HG03097 (cell line): ENCODE measurements at regions not wholly inside any gene's neighbourhood (a gene's known extent, or its start where the extent isn't known, plus 50 kb on each side); places are given as distances from the start of the nearest gene placed in this dataset.
"Not testable (repeated sequence)": the region's sequence is repeated elsewhere in the genome, so short reads cannot be mapped to it uniquely, and the experiment has no call there.

ENCODE experiments used
- ATAC-seq: cut with Tn5 transposase; IDR thresholded peaks from one replicate; pipeline ENCODE4 v1.9.1; 2021; ENCODE audit not compliant: unreplicated experiment, low FRiP score

GRCh38 chr9:19660019-19660418 is 128.8 kb downstream of the SLC24A2 start:
- ATAC-seq: no peak

- ATAC-seq: no peak
These were observed 132.1 kb downstream of the SLC24A2 start for GRCh38 chr9:19656704-19657103.

GRCh38 chr9:19651681-19652080 is 137.2 kb downstream of the SLC24A2 start:
- no peak for ATAC-seq

GRCh38 chr9:19650312-19650711 is 138.5 kb downstream of the SLC24A2 start:
- no peak for ATAC-seq

- no peak for ATAC-seq
These were observed 139.3 kb downstream of the SLC24A2 start for GRCh38 chr9:19649336-19650041.

- ATAC-seq: no peak
These were observed 140.2 kb downstream of the SLC24A2 start for GRCh38 chr9:19648672-19649071.

GRCh38 chr9:19643875-19644274 is 145.0 kb downstream of the SLC24A2 start:
- no peak for ATAC-seq

GRCh38 chr9:19642256-19642655 is 146.6 kb downstream of the SLC24A2 start:
- ATAC-seq: no peak

GRCh38 chr9:19641046-19641445 is 147.8 kb downstream of the SLC24A2 start:
- no peak for ATAC-seq

- ATAC-seq: no peak
These were observed 148.8 kb downstream of the SLC24A2 start for GRCh38 chr9:19640014-19640413.

- no peak for ATAC-seq
These were observed 151.8 kb downstream of the SLC24A2 start for GRCh38 chr9:19637084-19637483.

GRCh38 chr9:19634881-19635280 is 154.0 kb downstream of the SLC24A2 start:
- no peak for ATAC-seq

GRCh38 chr9:19631181-19631580 is 157.7 kb downstream of the SLC24A2 start:
- no peak for ATAC-seq

GRCh38 chr9:19630760-19631159 is 158.1 kb downstream of the SLC24A2 start:
- no peak for ATAC-seq

GRCh38 chr9:19629488-19629887 is 159.3 kb downstream of the SLC24A2 start:
- ATAC-seq: no peak

- not testable (repeated sequence) for ATAC-seq
These were observed 163.4 kb downstream of the SLC24A2 start for GRCh38 chr9:19625426-19625825.

GRCh38 chr9:19624519-19624918 is 164.3 kb downstream of the SLC24A2 start:
- no peak for ATAC-seq

- no peak for ATAC-seq
These were observed 164.9 kb downstream of the SLC24A2 start for GRCh38 chr9:19623941-19624340.

- no peak for ATAC-seq
These were observed 168.5 kb downstream of the SLC24A2 start for GRCh38 chr9:19620326-19620725.

- no peak for ATAC-seq
These were observed 169.6 kb downstream of the SLC24A2 start for GRCh38 chr9:19619221-19619620.

- no peak for ATAC-seq
These were observed 170.0 kb downstream of the SLC24A2 start for GRCh38 chr9:19618816-19619215.

GRCh38 chr9:19615036-19615624 is 173.7 kb downstream of the SLC24A2 start:
- no peak for ATAC-seq
